ENCODE measurements at regions not wholly inside any gene's neighbourhood (a gene's known extent, or its start where the extent isn't known, plus 50 kb on each side); places are given as distances from the start of the nearest gene placed in this dataset.

GRCh38 chr5:67657055-67657454 is 460.5 kb upstream of the CD180 start:
- TF ChIP-seq POLR2AphosphoS5 (IDR thresholded peaks at IDR 0.05; ENCODE audit: low read depth, low read length) = no peak
- no peak for TF ChIP-seq POLR2A (IDR thresholded peaks at IDR 0.05; ENCODE audit: low read depth, low read length)
